ENCODE measurements at regions not wholly inside any gene's neighbourhood (a gene's known extent, or its start where the extent isn't known, plus 50 kb on each side); places are given as distances from the start of the nearest gene placed in this dataset.

DNA sequence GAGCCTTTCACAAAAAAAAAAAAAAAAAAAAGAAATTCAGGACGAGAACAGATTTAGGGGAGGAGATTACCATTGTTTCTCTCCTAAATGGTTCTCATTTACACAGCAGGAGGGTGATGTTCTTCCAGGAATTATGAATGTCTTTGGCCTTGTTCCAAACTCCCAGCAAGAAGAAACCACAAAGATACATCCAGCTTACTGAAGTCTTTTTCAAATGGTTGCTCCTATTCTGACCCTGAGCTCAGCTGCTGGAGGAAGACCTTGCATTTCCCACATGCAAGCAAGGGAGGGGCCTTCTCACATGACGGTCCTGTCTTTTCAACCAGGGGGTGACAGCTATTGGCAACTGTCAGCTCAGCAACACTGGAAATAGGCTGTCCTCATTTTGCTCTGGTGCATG lies 203.0 kb upstream of the VLDLR start:
- intact Hi-C loops (cut with micrococcal nuclease; ENCODE audit: unreplicated experiment) (no loop called here), in situ Hi-C loops (cut with HindIII; ENCODE audit: low pct_unique_long_range_greater_than_20kb, low sequenced_read_pairs) (no loop called here)
- ChIA-PET CTCF (no interaction called here), POLR2A (no interaction called here)
- H3K27me3 ChIP-seq (ENCODE audit: control insufficient read depth, insufficient read depth, low read length): no peaks in the 10 kb centered on the region
- no peak overlapping the region for H3K4me3 ChIP-seq (ENCODE audit: low read depth in 2 of 2, low read length in 2 of 2)
- BruUV-seq (replicated peaks): no TSS peak
- no peak for DNase-seq (ENCODE audit: low read depth, low spot score)
- no peaks in the 10 kb centered on the region for H3K9me3 ChIP-seq (ENCODE audit: control insufficient read depth, insufficient read depth, low read depth, low read length)
- no peaks in the 10 kb centered on the region for H3K36me3 ChIP-seq (ENCODE audit: control insufficient read depth, insufficient read depth, low read length)
- TF ChIP-seq POLR2AphosphoS5 (IDR thresholded peaks at IDR 0.05; ENCODE audit: low read depth, low read length) (no peak), TCF7L2 (IDR thresholded peaks at IDR 0.05; ENCODE audit: low read depth, low read length) (no peak), SIN3A (IDR thresholded peaks at IDR 0.05; ENCODE audit: borderline replicate concordance, insufficient read depth, low read depth, low read length) (no peak)
- TF ChIP-seq, protein P1, sequence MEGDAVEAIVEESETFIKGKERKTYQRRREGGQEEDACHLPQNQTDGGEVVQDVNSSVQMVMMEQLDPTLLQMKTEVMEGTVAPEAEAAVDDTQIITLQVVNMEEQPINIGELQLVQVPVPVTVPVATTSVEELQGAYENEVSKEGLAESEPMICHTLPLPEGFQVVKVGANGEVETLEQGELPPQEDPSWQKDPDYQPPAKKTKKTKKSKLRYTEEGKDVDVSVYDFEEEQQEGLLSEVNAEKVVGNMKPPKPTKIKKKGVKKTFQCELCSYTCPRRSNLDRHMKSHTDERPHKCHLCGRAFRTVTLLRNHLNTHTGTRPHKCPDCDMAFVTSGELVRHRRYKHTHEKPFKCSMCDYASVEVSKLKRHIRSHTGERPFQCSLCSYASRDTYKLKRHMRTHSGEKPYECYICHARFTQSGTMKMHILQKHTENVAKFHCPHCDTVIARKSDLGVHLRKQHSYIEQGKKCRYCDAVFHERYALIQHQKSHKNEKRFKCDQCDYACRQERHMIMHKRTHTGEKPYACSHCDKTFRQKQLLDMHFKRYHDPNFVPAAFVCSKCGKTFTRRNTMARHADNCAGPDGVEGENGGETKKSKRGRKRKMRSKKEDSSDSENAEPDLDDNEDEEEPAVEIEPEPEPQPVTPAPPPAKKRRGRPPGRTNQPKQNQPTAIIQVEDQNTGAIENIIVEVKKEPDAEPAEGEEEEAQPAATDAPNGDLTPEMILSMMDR (IDR thresholded peaks at IDR 0.05): no peak
- TF ChIP-seq, protein P2, sequence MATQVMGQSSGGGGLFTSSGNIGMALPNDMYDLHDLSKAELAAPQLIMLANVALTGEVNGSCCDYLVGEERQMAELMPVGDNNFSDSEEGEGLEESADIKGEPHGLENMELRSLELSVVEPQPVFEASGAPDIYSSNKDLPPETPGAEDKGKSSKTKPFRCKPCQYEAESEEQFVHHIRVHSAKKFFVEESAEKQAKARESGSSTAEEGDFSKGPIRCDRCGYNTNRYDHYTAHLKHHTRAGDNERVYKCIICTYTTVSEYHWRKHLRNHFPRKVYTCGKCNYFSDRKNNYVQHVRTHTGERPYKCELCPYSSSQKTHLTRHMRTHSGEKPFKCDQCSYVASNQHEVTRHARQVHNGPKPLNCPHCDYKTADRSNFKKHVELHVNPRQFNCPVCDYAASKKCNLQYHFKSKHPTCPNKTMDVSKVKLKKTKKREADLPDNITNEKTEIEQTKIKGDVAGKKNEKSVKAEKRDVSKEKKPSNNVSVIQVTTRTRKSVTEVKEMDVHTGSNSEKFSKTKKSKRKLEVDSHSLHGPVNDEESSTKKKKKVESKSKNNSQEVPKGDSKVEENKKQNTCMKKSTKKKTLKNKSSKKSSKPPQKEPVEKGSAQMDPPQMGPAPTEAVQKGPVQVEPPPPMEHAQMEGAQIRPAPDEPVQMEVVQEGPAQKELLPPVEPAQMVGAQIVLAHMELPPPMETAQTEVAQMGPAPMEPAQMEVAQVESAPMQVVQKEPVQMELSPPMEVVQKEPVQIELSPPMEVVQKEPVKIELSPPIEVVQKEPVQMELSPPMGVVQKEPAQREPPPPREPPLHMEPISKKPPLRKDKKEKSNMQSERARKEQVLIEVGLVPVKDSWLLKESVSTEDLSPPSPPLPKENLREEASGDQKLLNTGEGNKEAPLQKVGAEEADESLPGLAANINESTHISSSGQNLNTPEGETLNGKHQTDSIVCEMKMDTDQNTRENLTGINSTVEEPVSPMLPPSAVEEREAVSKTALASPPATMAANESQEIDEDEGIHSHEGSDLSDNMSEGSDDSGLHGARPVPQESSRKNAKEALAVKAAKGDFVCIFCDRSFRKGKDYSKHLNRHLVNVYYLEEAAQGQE (IDR thresholded peaks at IDR 0.05; ENCODE audit: insufficient read depth in 1 of 2, low read depth in 2 of 2, low read length in 1 of 2): no peak
- ATAC-seq: no peak
- no peaks in the 10 kb centered on the region for H3K4me1 ChIP-seq (ENCODE audit: control insufficient read depth, insufficient read depth, low read length)
- no peak overlapping the region for H3K27ac ChIP-seq (ENCODE audit: low read length)

DNA sequence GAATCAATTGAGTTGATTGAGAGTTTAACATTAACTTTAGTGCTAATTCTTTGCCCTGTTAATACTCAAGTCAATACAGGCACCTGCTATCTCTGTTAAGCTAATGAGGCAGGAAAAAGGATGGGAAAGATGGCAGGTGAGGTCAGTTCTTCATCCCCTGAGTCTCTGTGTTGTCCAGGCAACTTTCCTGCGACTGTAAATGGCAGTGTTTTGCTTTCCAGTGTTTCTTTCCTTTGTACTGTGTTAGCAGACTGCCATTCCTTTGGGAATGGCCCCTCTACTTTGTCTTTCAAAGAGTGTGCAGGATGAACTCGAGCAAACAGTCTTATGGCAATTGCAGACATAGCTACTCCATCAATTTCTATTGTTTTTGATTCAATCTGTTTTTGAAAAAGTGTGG lies 202.2 kb upstream of the VLDLR start:
- ChIA-PET CTCF (no interaction called here), POLR2A (no interaction called here)
- H3K36me3 ChIP-seq (ENCODE audit: control insufficient read depth, insufficient read depth, low read length): no peaks in the 10 kb centered on the region

More for the DNA sequence above, 202.2 kb upstream of the VLDLR start:
- no TSS peak for BruUV-seq (replicated peaks)
- Histone ChIP-seq H3K27me3 (ENCODE audit: control insufficient read depth, insufficient read depth, low read length) (no peaks in the 10 kb centered on the region), H3K27ac (ENCODE audit: low read length) (no peak overlapping the region), H3K4me1 (ENCODE audit: control insufficient read depth, insufficient read depth, low read length) (no peaks in the 10 kb centered on the region), H3K4me3 (ENCODE audit: low read depth in 2 of 2, low read length in 2 of 2) (no peak overlapping the region), H3K9me3 (ENCODE audit: control insufficient read depth, insufficient read depth, low read depth, low read length) (no peaks in the 10 kb centered on the region)
- in situ Hi-C loops (cut with HindIII; ENCODE audit: low pct_unique_long_range_greater_than_20kb, low sequenced_read_pairs) (no loop called here), intact Hi-C loops (cut with micrococcal nuclease; ENCODE audit: unreplicated experiment) (no loop called here)
- no peak for TF ChIP-seq POLR2AphosphoS5 (IDR thresholded peaks at IDR 0.05; ENCODE audit: low read depth, low read length)
- TF ChIP-seq, protein P2 (IDR thresholded peaks at IDR 0.05; ENCODE audit: insufficient read depth in 1 of 2, low read depth in 2 of 2, low read length in 1 of 2): no peak
- TF ChIP-seq TCF7L2 (IDR thresholded peaks at IDR 0.05; ENCODE audit: low read depth, low read length): no peak
- TF ChIP-seq SIN3A (IDR thresholded peaks at IDR 0.05; ENCODE audit: borderline replicate concordance, insufficient read depth, low read depth, low read length): no peak
- TF ChIP-seq, protein P1 (IDR thresholded peaks at IDR 0.05): no peak
- ATAC-seq: no peak
- no peak for DNase-seq (ENCODE audit: low read depth, low spot score)

Measured in Panc1 (cell line).